GM12875 (cell line): ENCODE measurements at regions not wholly inside any gene's neighbourhood (a gene's known extent, or its start where the extent isn't known, plus 50 kb on each side); places are given as distances from the start of the nearest gene placed in this dataset.

Experiments
- H3K4me3 ChIP-seq: one replicate; pipeline ENCODE4 v1.5.1; 2011; ENCODE audit warnings: low read depth, low read length, control low read depth
- CTCF ChIP-seq: IDR thresholded peaks from 2 replicates; pipeline ENCODE4 v1.5.1; 2011; ENCODE audit warnings: low read depth, mild to moderate bottlenecking, control low read depth, inconsistent platforms, low read length, moderate library complexity, borderline replicate concordance; ENCODE audit not compliant: insufficient read depth

GRCh38 chr17:77717941-77718668 lies 240.4 kb upstream of the TNRC6C start:
- no peak overlapping the region for H3K4me3 ChIP-seq
- no peak for TF ChIP-seq CTCF

- TF ChIP-seq CTCF, result no peak
- H3K4me3 ChIP-seq, result no peak overlapping the region
Measured at GRCh38 chr17:77718669-77718961, 239.9 kb upstream of the TNRC6C start.

GRCh38 chr17:77719806-77720205 lies 238.7 kb upstream of the TNRC6C start:
- H3K4me3 ChIP-seq, result no peak overlapping the region
- TF ChIP-seq CTCF, result no peak

GRCh38 chr17:77720946-77721845 lies 237.3 kb upstream of the TNRC6C start:
- H3K4me3 ChIP-seq, result no peak overlapping the region
- no peak for TF ChIP-seq CTCF

- no peak for TF ChIP-seq CTCF
- H3K4me3 ChIP-seq, result no peak overlapping the region
Measured at GRCh38 chr17:77721846-77722160, 236.7 kb upstream of the TNRC6C start.

GRCh38 chr17:77722366-77722765 lies 236.1 kb upstream of the TNRC6C start:
- H3K4me3 ChIP-seq, result no peak overlapping the region
- TF ChIP-seq CTCF, result no peak
